ENCODE measurements at regions not wholly inside any gene's neighbourhood (a gene's known extent, or its start where the extent isn't known, plus 50 kb on each side); places are given as distances from the start of the nearest gene placed in this dataset.

GRCh38 chr1:82894635-82895034, 1093.9 kb downstream of the ADGRL2 start:
- POLR2A ChIA-PET: no interaction called here
- no peaks in the 10 kb centered on the region for H3K9me3 ChIP-seq (ENCODE audit: control insufficient read depth in 2 of 3, low read length in 3 of 3)
- Mint-ChIP-seq H3K27ac (no peak overlapping the region), H3K36me3 (no peaks in the 10 kb centered on the region), H3K4me3 (no peak overlapping the region), H3K4me1 (peaks cover 0 to 1% (median 0%) of the 10 kb centered on the region in 7 donors), H3K9me3 (peaks cover 0 to 4% (median 0%) of the 10 kb centered on the region in 11 donors), H3K27me3 (no peaks in the 10 kb centered on the region)
- DNase-seq: no peak
- no peaks in the 10 kb centered on the region for H3K36me3 ChIP-seq (ENCODE audit: control insufficient read depth in 2 of 3, insufficient read depth in 3 of 3, low read length in 3 of 3)
- no peaks in the 10 kb centered on the region for H3K4me1 ChIP-seq (ENCODE audit: control insufficient read depth in 2 of 2, insufficient read depth in 2 of 2, low read length in 2 of 2)
- no peak overlapping the region for H3K27ac ChIP-seq (ENCODE audit: low read depth, low read length)
- H3K4me3 ChIP-seq (ENCODE audit: low read length): no peak overlapping the region
- ATAC-seq: no peak
- intact Hi-C loops (cut with micrococcal nuclease): no loop called here
- CTCF ChIA-PET: no interaction called here
- no peaks in the 10 kb centered on the region for H3K27me3 ChIP-seq (ENCODE audit: control insufficient read depth in 2 of 2, insufficient read depth in 2 of 2, low read length in 2 of 2)

- Histone ChIP-seq H3K4me1 (ENCODE audit: control insufficient read depth in 2 of 2, insufficient read depth in 2 of 2, low read length in 2 of 2) (no peaks in the 10 kb centered on the region), H3K36me3 (ENCODE audit: control insufficient read depth in 2 of 3, insufficient read depth in 3 of 3, low read length in 3 of 3) (no peaks in the 10 kb centered on the region), H3K27ac (ENCODE audit: low read depth, low read length) (no peak overlapping the region), H3K4me3 (ENCODE audit: low read length) (no peak overlapping the region), H3K27me3 (ENCODE audit: control insufficient read depth in 2 of 2, insufficient read depth in 2 of 2, low read length in 2 of 2) (no peaks in the 10 kb centered on the region), H3K9me3 (ENCODE audit: control insufficient read depth in 2 of 3, low read length in 3 of 3) (no peaks in the 10 kb centered on the region)
- H3K9me3 Mint-ChIP-seq: peaks cover 0 to 4% (median 0%) of the 10 kb centered on the region in 11 donors
- DNase-seq: no peak
- ATAC-seq: no peak
- no peaks in the 10 kb centered on the region for H3K27me3 Mint-ChIP-seq
- ChIA-PET POLR2A (no interaction called here), CTCF (no interaction called here)
- H3K4me1 Mint-ChIP-seq: peaks cover 0 to 1% (median 0%) of the 10 kb centered on the region in 7 donors
- H3K36me3 Mint-ChIP-seq: no peaks in the 10 kb centered on the region
- intact Hi-C loops (cut with micrococcal nuclease): no loop called here
- no peak overlapping the region for H3K4me3 Mint-ChIP-seq
- no peak overlapping the region for H3K27ac Mint-ChIP-seq
Observed at GRCh38 chr1:82893712-82894470, 1093.2 kb downstream of the ADGRL2 start.

DNA sequence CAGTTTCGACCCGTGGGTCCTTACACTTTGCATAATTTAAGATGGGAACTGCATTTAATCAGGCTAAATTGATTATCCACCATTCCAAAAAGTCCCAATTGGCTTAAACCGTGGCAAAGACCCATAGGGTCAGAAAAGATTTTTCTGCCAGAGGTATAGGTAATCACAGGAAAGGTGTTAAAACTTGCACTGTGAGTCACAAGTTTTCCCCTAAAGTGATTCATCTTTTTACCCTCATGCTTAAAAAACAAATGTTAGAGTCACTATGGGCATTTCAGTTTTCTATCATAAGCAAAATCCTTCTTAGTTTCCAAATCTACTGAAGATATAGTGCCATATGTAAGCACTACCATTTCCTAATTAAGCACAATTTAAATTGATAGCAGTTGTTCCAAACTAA, 1079.8 kb downstream of the ADGRL2 start:
- no peaks in the 10 kb centered on the region for H3K9me3 Mint-ChIP-seq
- Histone ChIP-seq H3K36me3 (ENCODE audit: control insufficient read depth in 2 of 3, insufficient read depth in 3 of 3, low read length in 3 of 3) (no peaks in the 10 kb centered on the region), H3K27ac (ENCODE audit: low read depth, low read length) (no peak overlapping the region), H3K27me3 (ENCODE audit: control insufficient read depth in 2 of 2, insufficient read depth in 2 of 2, low read length in 2 of 2) (no peaks in the 10 kb centered on the region), H3K4me1 (ENCODE audit: control insufficient read depth in 2 of 2, insufficient read depth in 2 of 2, low read length in 2 of 2) (no peaks in the 10 kb centered on the region), H3K9me3 (ENCODE audit: control insufficient read depth in 2 of 3, low read length in 3 of 3) (no peaks in the 10 kb centered on the region), H3K4me3 (ENCODE audit: low read length) (no peak overlapping the region)
- no peaks in the 10 kb centered on the region for H3K27me3 Mint-ChIP-seq
- H3K4me3 Mint-ChIP-seq: no peak overlapping the region
- ATAC-seq: no peak
- intact Hi-C loops (cut with micrococcal nuclease): no loop called here
- ChIA-PET POLR2A (no interaction called here), CTCF (no interaction called here)
- DNase-seq: no peak
- H3K4me1 Mint-ChIP-seq: no peaks in the 10 kb centered on the region
- H3K36me3 Mint-ChIP-seq: no peaks in the 10 kb centered on the region
- no peak overlapping the region for H3K27ac Mint-ChIP-seq

GRCh38 chr1:82879701-82880305, 1079.1 kb downstream of the ADGRL2 start:
- H3K4me3 ChIP-seq (ENCODE audit: low read length): no peak overlapping the region
- H3K4me1 ChIP-seq (ENCODE audit: control insufficient read depth in 2 of 2, insufficient read depth in 2 of 2, low read length in 2 of 2): no peaks in the 10 kb centered on the region
- H3K4me1 Mint-ChIP-seq: no peaks in the 10 kb centered on the region
- no peak overlapping the region for H3K27ac Mint-ChIP-seq
- CTCF ChIA-PET: no interaction called here
- H3K27ac ChIP-seq (ENCODE audit: low read depth, low read length): no peak overlapping the region
- no peaks in the 10 kb centered on the region for H3K36me3 Mint-ChIP-seq
- H3K9me3 ChIP-seq (ENCODE audit: control insufficient read depth in 2 of 3, low read length in 3 of 3): no peaks in the 10 kb centered on the region
- H3K9me3 Mint-ChIP-seq: peaks cover 0 to 3% (median 0%) of the 10 kb centered on the region in 11 donors
- POLR2A ChIA-PET: no interaction called here
- no peaks in the 10 kb centered on the region for H3K27me3 Mint-ChIP-seq
- DNase-seq: no peak
- H3K4me3 Mint-ChIP-seq: no peak overlapping the region
- no peaks in the 10 kb centered on the region for H3K27me3 ChIP-seq (ENCODE audit: control insufficient read depth in 2 of 2, insufficient read depth in 2 of 2, low read length in 2 of 2)
- intact Hi-C loops (cut with micrococcal nuclease): no loop called here
- ATAC-seq: no peak
- H3K36me3 ChIP-seq (ENCODE audit: control insufficient read depth in 2 of 3, insufficient read depth in 3 of 3, low read length in 3 of 3): no peaks in the 10 kb centered on the region

DNA sequence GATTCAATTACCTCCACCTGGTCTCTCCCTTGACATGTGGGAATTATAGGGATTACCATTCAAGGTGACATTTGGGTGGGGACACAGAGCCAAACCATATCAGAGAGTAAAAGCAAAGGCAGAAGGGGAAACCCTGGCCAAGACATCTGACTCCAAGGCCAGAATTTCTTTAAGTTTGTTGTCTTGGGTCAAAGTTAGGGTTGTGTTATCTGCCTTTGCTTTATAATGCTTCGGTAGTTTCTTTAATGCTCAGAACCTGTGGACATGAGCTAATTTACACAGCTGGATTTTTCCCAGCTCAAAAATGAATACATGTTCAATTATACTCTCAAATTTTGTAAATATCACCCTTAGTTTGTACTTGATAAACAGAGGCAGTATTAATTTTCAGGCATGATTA, 1074.4 kb downstream of the ADGRL2 start:
- Histone ChIP-seq H3K4me3 (ENCODE audit: low read length) (no peak overlapping the region), H3K27ac (ENCODE audit: low read depth, low read length) (no peak overlapping the region), H3K4me1 (ENCODE audit: control insufficient read depth in 2 of 2, insufficient read depth in 2 of 2, low read length in 2 of 2) (no peaks in the 10 kb centered on the region), H3K27me3 (ENCODE audit: control insufficient read depth in 2 of 2, insufficient read depth in 2 of 2, low read length in 2 of 2) (no peaks in the 10 kb centered on the region), H3K36me3 (ENCODE audit: control insufficient read depth in 2 of 3, insufficient read depth in 3 of 3, low read length in 3 of 3) (no peaks in the 10 kb centered on the region), H3K9me3 (ENCODE audit: control insufficient read depth in 2 of 3, low read length in 3 of 3) (no peaks in the 10 kb centered on the region)
- intact Hi-C loops (cut with micrococcal nuclease): no loop called here
- ChIA-PET CTCF (no interaction called here), POLR2A (no interaction called here)
- no peak overlapping the region for H3K4me3 Mint-ChIP-seq
- H3K9me3 Mint-ChIP-seq: peaks cover 0 to 7% (median 0%) of the 10 kb centered on the region in 11 donors
- H3K27ac Mint-ChIP-seq: no peak overlapping the region
- peaks cover 0 to 6% (median 0%) of the 10 kb centered on the region in 5 donors for H3K27me3 Mint-ChIP-seq
- DNase-seq (no peak), ATAC-seq (no peak)
- H3K36me3 Mint-ChIP-seq: no peaks in the 10 kb centered on the region
- H3K4me1 Mint-ChIP-seq: no peaks in the 10 kb centered on the region

- Mint-ChIP-seq H3K27ac (no peak overlapping the region), H3K4me3 (no peak overlapping the region), H3K4me1 (no peaks in the 10 kb centered on the region), H3K9me3 (peaks cover 0 to 7% (median 0%) of the 10 kb centered on the region in 11 donors), H3K27me3 (peaks cover 0 to 6% (median 0%) of the 10 kb centered on the region in 5 donors), H3K36me3 (no peaks in the 10 kb centered on the region)
- H3K4me3 ChIP-seq (ENCODE audit: low read length): no peak overlapping the region
- H3K27ac ChIP-seq (ENCODE audit: low read depth, low read length): no peak overlapping the region
- ATAC-seq: no peak
- ChIA-PET CTCF (no interaction called here), POLR2A (no interaction called here)
- no peaks in the 10 kb centered on the region for H3K36me3 ChIP-seq (ENCODE audit: control insufficient read depth in 2 of 3, insufficient read depth in 3 of 3, low read length in 3 of 3)
- intact Hi-C loops (cut with micrococcal nuclease): no loop called here
- H3K27me3 ChIP-seq (ENCODE audit: control insufficient read depth in 2 of 2, insufficient read depth in 2 of 2, low read length in 2 of 2): no peaks in the 10 kb centered on the region
- no peaks in the 10 kb centered on the region for H3K9me3 ChIP-seq (ENCODE audit: control insufficient read depth in 2 of 3, low read length in 3 of 3)
- H3K4me1 ChIP-seq (ENCODE audit: control insufficient read depth in 2 of 2, insufficient read depth in 2 of 2, low read length in 2 of 2): no peaks in the 10 kb centered on the region
- DNase-seq: no peak
Observed at GRCh38 chr1:82874041-82874440, 1073.3 kb downstream of the ADGRL2 start.

- Mint-ChIP-seq H3K36me3 (no peaks in the 10 kb centered on the region), H3K27ac (no peak overlapping the region), H3K9me3 (peaks cover 0 to 7% (median 0%) of the 10 kb centered on the region in 11 donors), H3K4me1 (no peaks in the 10 kb centered on the region), H3K4me3 (no peak overlapping the region), H3K27me3 (peaks cover 0 to 6% (median 0%) of the 10 kb centered on the region in 5 donors)
- CTCF ChIA-PET: no interaction called here
- DNase-seq: no peak
- intact Hi-C loops (cut with micrococcal nuclease): no loop called here
- POLR2A ChIA-PET: no interaction called here
- H3K4me3 ChIP-seq (ENCODE audit: low read length): no peak overlapping the region
- H3K36me3 ChIP-seq (ENCODE audit: control insufficient read depth in 2 of 3, insufficient read depth in 3 of 3, low read length in 3 of 3): no peaks in the 10 kb centered on the region
- no peak overlapping the region for H3K27ac ChIP-seq (ENCODE audit: low read depth, low read length)
- no peak for ATAC-seq
- H3K9me3 ChIP-seq (ENCODE audit: control insufficient read depth in 2 of 3, low read length in 3 of 3): no peaks in the 10 kb centered on the region
- H3K27me3 ChIP-seq (ENCODE audit: control insufficient read depth in 2 of 2, insufficient read depth in 2 of 2, low read length in 2 of 2): no peaks in the 10 kb centered on the region
- no peaks in the 10 kb centered on the region for H3K4me1 ChIP-seq (ENCODE audit: control insufficient read depth in 2 of 2, insufficient read depth in 2 of 2, low read length in 2 of 2)
Observed at GRCh38 chr1:82870332-82870731, 1069.6 kb downstream of the ADGRL2 start.
